HCEC 1CT (cell line): ENCODE measurements at regions not wholly inside any gene's neighbourhood (a gene's known extent, or its start where the extent isn't known, plus 50 kb on each side); places are given as distances from the start of the nearest gene placed in this dataset.
A peak's percentile ranks its signal among the peaks of the same experiment; 100 is the strongest.

Experiments
- DNase-seq: peaks from one replicate; pipeline ENCODE4 v3.0.0-alpha.2; 2017

- no peak for DNase-seq
Observed at GRCh38 chr12:90390947-90391346, 564.0 kb downstream of the CCER1 start.

GRCh38 chr12:90368081-90368480 is 586.9 kb downstream of the CCER1 start:
- no peak for DNase-seq

- peak; percentile 58 for DNase-seq
Observed at GRCh38 chr12:90366286-90366685, 588.7 kb downstream of the CCER1 start.

GRCh38 chr12:90360300-90360699 is 594.7 kb downstream of the CCER1 start:
- DNase-seq = no peak

GRCh38 chr12:90355711-90356355 is 599.1 kb downstream of the CCER1 start:
- DNase-seq = no peak

GRCh38 chr12:90343966-90344365 is 611.0 kb downstream of the CCER1 start:
- no peak for DNase-seq

GRCh38 chr12:90342081-90342480 is 612.9 kb downstream of the CCER1 start:
- no peak for DNase-seq

GRCh38 chr12:90339837-90340236 is 615.1 kb downstream of the CCER1 start:
- DNase-seq = no peak

GRCh38 chr12:90338365-90338764 is 616.6 kb downstream of the CCER1 start:
- no peak for DNase-seq

- no peak for DNase-seq
Observed at GRCh38 chr12:90337018-90337417, 618.0 kb downstream of the CCER1 start.

- no peak for DNase-seq
Observed at GRCh38 chr12:90335566-90335965, 619.4 kb downstream of the CCER1 start.

- DNase-seq = peak; percentile 24
Observed at GRCh38 chr12:90333939-90334338, 621.0 kb downstream of the CCER1 start.

- no peak for DNase-seq
Observed at GRCh38 chr12:90333424-90333823, 621.6 kb downstream of the CCER1 start.

- DNase-seq = no peak
Observed at GRCh38 chr12:90331821-90332220, 623.2 kb downstream of the CCER1 start.

GRCh38 chr12:90331262-90331661 is 622.6 kb upstream of the ATP2B1 start:
- DNase-seq = no peak

GRCh38 chr12:90327793-90328743 is 619.4 kb upstream of the ATP2B1 start:
- no peak for DNase-seq

- no peak for DNase-seq
Observed at GRCh38 chr12:90323217-90323616, 614.6 kb upstream of the ATP2B1 start.

- no peak for DNase-seq
Observed at GRCh38 chr12:90322006-90322405, 613.4 kb upstream of the ATP2B1 start.

- DNase-seq = no peak
Observed at GRCh38 chr12:90321369-90321768, 612.7 kb upstream of the ATP2B1 start.

GRCh38 chr12:90311561-90311960 is 602.9 kb upstream of the ATP2B1 start:
- DNase-seq = no peak

GRCh38 chr12:90305379-90305778 is 596.7 kb upstream of the ATP2B1 start:
- no peak for DNase-seq

GRCh38 chr12:90304231-90304630 is 595.6 kb upstream of the ATP2B1 start:
- DNase-seq = no peak

GRCh38 chr12:90303771-90304170 is 595.1 kb upstream of the ATP2B1 start:
- no peak for DNase-seq

- no peak for DNase-seq
Observed at GRCh38 chr12:90301561-90302133, 593.0 kb upstream of the ATP2B1 start.
